NCI-H1092 treated with DMSO at 0.1 percent for 48 hours (cell line): ENCODE measurements at regions not wholly inside any gene's neighbourhood (a gene's known extent, or its start where the extent isn't known, plus 50 kb on each side); places are given as distances from the start of the nearest gene placed in this dataset.
A peak's percentile ranks its signal among the peaks of the same experiment; 100 is the strongest.
"Not testable (repeated sequence)": the region's sequence is repeated elsewhere in the genome, so short reads cannot be mapped to it uniquely, and the experiment has no call there.

Source experiments
- DNase-seq: peaks from one replicate; lab custom pipeline; 2025; lab: John Stamatoyannopoulos, UW

- DNase-seq = no peak
Observed at GRCh38 chr11:97685695-97686094, 1295.9 kb downstream of the JRKL start.

- DNase-seq = no peak
Observed at GRCh38 chr11:97687111-97687510, 1297.3 kb downstream of the JRKL start.

GRCh38 chr11:97691061-97691460 is 1301.2 kb downstream of the JRKL start:
- DNase-seq = no peak

DNA sequence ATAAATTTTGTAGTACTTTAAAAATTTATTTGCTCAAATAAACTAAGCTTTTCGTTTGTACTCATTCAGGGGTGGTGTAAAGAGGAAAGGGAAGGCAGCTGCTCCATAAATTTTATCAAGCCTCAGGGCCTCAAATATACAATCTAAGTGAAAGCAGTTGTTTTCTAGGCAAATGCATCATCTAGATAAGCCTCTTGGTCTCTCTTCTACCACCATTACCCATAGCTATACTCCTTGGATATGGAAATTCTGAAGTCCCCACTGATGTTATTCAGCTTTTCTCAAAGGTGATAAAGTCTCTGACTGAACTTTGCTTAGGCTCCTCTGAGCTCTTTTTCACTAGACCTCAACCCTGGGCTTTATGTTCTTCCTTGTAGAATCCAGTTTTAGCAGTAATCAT is 1313.1 kb downstream of the JRKL start:
- DNase-seq = no peak

DNA sequence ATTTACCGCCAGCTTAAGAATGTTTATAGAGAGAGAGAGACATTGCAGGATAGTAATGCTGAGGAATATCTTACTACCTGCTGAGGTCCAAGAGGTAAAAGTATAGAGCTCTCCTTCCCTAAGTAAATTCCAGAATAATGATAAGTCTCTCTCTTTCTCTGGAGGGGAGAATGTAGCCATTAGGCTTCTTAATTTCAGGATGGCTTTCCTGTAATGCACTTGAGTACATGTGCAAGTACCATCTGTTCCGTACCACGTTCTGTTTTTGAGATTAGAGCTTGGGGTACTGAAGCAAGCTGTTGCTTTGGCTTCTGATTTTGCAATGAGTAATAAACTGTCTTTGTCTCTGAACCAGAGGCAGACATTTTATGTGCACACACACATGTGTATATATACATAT is 1314.0 kb downstream of the JRKL start:
- no peak for DNase-seq

DNA sequence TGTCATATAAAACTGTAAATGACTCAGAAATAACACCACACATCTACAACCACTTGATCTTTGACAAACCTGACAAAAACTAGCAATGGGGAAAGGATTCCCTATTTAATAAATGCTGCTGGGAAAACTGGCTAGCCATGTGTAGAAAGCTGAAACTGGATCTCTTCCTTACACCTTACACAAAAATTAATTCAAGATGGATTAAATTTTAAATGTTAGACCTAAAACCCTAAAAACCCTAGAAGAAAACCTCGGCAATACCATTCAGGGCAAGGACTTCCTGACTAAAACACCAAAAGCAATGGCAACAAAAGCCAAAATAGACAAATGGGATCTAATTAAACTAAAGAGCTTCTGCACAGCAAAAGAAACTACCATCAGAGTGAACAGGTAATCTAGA is 1315.3 kb upstream of the CNTN5 start:
- not testable (repeated sequence) for DNase-seq

- no peak for DNase-seq
Observed at GRCh38 chr11:97717922-97718321, 1302.8 kb upstream of the CNTN5 start.

DNA sequence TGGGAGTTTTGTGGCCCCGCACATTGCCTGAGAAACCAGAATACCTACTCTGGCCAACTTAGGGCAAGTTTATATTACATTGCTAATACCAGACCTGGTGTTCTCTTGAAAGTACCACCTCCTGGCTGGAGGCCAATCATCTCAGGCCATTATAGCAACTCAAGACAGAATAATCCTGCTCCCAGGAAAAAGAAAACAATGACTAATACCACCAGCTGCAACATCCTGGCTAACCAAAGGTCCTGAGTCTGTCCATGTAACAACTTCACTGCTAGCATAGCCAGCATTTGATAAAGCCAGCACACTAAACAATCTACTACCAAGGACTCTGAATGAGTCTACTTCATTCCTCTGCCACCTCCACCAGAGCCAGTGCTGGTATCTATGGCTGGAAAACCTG is 1298.7 kb upstream of the CNTN5 start:
- DNase-seq = no peak

GRCh38 chr11:97722721-97723120 is 1298.0 kb upstream of the CNTN5 start:
- no peak for DNase-seq

GRCh38 chr11:97729546-97730272 is 1291.0 kb upstream of the CNTN5 start:
- peak; percentile 22 for DNase-seq

DNA sequence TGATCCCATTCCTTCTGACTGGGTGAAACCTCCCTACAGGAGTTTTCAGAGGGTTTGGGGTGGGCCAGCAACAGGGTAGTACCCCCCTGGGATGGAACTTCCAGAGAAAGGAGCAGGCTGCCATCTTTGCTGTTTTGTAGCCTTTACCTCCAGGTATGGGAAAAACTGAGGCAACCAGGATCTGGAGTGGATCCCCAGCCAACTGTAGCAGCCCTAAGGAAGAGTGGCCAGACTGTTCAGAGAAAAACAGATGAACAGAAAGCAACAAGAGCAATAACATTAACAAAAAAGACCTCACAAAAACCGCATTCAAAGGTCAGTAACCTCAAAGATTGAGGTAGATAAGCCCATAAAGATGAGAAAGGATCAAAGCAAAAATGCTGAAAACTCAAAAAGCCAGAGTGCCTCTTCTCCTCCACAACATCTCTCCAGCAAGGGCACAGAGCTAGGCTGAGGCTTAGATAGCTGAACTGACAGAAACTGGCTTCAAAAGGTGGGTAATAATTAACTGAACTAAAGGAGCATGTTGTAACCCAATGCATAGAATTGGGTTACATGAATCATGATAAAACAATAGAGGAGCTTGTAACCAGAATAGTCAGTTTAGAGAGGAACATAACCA is 1288.6 kb upstream of the CNTN5 start:
- DNase-seq = no peak

- DNase-seq = no peak
Observed at GRCh38 chr11:97738751-97739150, 1282.0 kb upstream of the CNTN5 start.

DNA sequence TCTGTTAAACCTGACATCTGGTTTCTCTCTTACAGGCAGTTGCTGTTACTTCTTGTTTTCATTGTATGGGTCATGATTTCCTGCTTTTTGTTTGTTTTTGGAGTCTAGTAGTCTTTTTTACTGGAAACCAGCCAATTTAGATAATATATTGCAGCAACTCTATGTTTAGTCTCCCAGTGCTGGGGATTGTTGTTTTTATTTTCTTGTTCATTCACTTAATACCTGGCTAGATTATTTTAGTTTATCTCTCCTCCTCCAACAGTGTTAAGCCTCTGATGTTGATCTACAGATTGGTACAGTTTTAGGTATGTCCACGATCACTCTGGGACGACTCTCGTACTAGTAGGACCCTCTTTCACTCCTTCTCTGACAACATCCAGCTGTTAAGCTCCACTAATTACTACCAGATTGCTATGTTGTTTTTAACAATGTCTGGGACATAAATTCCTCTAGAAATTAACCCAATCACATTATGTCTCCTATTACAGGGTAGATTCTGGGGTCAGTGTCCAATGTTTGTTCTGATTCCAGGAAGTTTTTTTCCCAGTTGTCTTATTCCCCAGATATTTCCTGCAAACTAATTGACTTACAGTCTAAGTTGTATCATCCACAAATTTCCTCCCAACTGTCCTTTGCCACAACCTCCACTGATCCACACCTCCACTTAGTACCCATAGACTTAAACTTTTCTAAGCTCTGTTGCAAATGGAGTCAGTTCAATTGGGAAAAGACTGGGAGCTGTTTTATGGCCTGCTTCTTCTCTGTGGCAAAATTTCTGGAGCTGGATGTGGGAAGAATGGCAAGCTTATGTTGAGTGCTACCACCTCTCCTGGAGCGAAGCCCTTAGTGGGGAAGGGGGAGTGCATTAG is 1280.6 kb upstream of the CNTN5 start:
- DNase-seq = peak; percentile 32

DNA sequence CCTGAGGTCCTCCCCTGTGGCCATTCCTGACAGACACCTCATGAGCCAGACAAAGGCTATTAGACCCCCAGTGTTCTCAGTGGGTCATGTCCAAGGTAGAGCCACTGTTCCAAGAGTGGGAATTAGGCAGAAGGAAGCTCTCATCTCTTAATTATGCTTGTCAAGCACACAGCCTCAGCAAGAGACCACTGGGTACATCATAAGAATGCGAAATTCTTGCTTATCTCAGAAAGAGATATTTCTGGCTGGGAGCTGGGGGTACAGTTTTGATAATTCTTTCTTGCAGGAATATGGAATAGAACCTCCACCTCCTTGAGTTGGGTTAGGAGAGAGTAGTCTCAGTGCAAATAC is 1280.0 kb upstream of the CNTN5 start:
- no peak for DNase-seq

- DNase-seq = no peak
Observed at GRCh38 chr11:97742717-97743116, 1278.0 kb upstream of the CNTN5 start.

- DNase-seq = no peak
Observed at GRCh38 chr11:97743205-97743742, 1277.5 kb upstream of the CNTN5 start.

DNA sequence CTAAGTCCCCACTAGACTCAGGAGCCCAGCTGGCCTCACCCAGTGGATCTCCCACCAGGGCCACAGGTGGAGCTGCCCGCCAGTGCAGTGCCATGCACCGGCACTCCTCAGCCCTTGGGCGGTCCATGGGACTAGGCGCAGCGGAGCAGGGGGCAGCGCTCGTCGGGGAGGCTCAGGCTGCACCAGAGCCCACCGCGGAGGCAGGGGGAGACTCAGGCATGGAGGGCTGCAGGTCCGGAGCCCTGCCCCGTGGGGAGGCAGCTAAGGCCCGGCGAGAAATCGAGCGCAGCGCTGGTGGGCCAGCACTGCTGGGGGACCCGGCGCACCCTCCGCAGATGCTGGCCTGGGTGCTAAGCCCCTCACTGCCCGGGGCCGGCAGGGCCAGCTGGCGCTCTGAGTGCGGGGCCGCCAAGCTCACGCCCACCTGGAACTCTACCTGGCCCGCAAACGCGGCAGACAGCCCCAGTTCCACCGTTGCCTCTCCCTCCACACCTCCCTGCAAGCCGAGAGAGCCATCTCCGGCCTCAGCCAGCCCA is 1275.2 kb upstream of the CNTN5 start:
- no peak for DNase-seq

- peak; percentile 30 for DNase-seq
Observed at GRCh38 chr11:97746818-97747217, 1273.9 kb upstream of the CNTN5 start.

DNA sequence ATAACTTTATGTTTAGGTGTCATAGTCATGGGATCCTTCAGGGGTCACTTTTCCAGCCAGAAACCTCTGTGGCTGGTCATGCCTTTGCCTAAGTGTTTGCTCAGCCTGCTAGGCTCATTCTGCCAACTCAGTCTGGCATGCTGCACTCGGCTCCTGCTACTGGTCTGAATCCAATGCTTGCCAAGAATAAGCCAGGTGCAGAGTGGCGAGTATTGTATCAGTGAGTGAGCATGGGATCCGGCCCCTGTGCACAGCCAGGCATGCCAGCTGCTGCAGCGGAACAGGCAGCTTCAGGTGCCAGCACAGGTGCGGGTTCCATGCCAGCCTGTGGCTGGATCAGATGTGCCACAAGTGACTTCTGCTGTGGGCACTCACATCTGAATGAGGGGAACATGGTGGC is 1269.3 kb upstream of the CNTN5 start:
- peak; percentile 96 for DNase-seq

DNA sequence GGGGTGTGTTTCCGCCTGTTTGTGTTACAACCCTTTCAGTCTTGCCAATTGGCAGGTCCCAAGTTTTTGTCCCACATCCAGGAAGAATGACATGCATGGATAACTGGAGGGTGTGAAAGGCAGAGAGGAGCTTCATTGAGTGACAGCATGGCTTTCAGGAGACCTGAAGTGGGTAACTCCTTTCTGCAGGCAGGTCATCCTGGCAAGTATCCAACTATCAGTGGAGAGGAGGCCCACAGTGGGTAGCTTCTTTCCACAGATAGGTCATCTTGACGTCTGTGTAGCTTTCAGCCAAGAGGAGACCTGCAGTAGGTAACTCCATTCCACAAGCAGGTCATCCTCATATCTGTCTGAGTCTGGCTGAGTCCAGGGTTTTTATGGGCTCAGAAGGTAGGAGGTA is 1268.8 kb upstream of the CNTN5 start:
- no peak for DNase-seq

- DNase-seq = no peak
Observed at GRCh38 chr11:97754976-97755375, 1265.8 kb upstream of the CNTN5 start.

DNA sequence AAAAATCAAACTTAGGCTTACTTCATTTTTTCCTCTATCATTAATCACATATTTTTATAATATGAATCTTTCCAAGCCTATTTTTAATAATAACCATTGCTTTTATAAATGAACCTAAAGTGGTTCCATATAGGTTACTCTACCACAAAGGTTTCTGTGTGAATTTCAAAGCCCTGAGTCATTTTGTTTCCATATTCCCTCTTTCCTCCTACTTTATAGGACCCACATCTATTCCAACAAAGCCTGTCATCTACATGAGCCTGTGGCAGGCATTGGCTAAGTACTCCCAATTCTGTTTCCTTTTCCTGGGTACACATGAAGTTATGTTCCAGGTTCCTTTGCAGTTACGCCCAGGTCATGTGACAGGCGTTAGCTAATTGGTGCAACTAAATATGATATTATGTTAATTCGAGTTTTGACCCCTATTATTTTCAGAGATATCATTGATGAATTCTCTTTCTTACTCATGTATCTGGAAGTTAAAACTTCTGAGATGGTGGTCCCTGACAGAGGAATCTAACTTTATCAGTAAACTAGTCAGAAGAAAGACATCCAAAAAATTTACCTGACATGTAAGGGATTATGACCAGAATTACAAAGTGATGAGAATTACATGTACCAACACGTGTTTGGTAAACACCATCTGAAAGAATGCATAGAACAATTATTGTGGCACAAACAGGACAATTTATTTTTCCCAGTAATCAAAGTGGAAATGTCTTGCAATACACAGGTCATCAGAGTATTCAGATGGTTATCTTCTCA is 1264.0 kb upstream of the CNTN5 start:
- DNase-seq = no peak
